Skeletal muscle satellite cell (primary cell): ENCODE measurements at regions not wholly inside any gene's neighbourhood (a gene's known extent, or its start where the extent isn't known, plus 50 kb on each side); places are given as distances from the start of the nearest gene placed in this dataset.

ENCODE experiments used
- H3K27me3 ChIP-seq: 2 replicates; pipeline ENCODE4 v1.7.0; 2013; ENCODE audit warnings: low read length; ENCODE audit not compliant: control insufficient read depth, insufficient read depth
- H3K36me3 ChIP-seq: 2 replicates; pipeline ENCODE4 v1.7.0; 2013; ENCODE audit warnings: mild to moderate bottlenecking, control low read depth, low read length; ENCODE audit not compliant: insufficient read depth
- H3K4me1 ChIP-seq: 2 replicates; pipeline ENCODE4 v1.7.0; 2013; ENCODE audit warnings: low read length; ENCODE audit not compliant: control insufficient read depth, insufficient read depth
- H3K4me2 ChIP-seq: 2 replicates; pipeline ENCODE4 v1.7.0; 2013; ENCODE audit warnings: mild to moderate bottlenecking, low read length
- H3K4me3 ChIP-seq: 2 replicates; pipeline ENCODE4 v1.7.0; 2013; ENCODE audit warnings: low read length
- H3K9ac ChIP-seq: 2 replicates; pipeline ENCODE4 v1.7.0; 2013; ENCODE audit warnings: mild to moderate bottlenecking, low read depth, low read length, moderate library complexity
- H3K9me3 ChIP-seq: replicated peaks from 2 replicates; pipeline ENCODE4 v1.7.0; 2013; ENCODE audit warnings: mild to moderate bottlenecking, control low read depth, low read length

GRCh38 chr13:86945584-86945983 is 725.6 kb upstream of the SLITRK5 start:
- Histone ChIP-seq H3K4me3 (no peak overlapping the region), H3K36me3 (no peaks in the 10 kb centered on the region), H3K9me3 (no peaks in the 10 kb centered on the region), H3K9ac (no peak overlapping the region), H3K27me3 (no peaks in the 10 kb centered on the region), H3K4me1 (no peaks in the 10 kb centered on the region), H3K4me2 (no peak overlapping the region)

- no peaks in the 10 kb centered on the region for H3K27me3 ChIP-seq
- no peaks in the 10 kb centered on the region for H3K4me1 ChIP-seq
- H3K9ac ChIP-seq = no peak overlapping the region
- no peaks in the 10 kb centered on the region for H3K36me3 ChIP-seq
- no peak overlapping the region for H3K4me2 ChIP-seq
- H3K9me3 ChIP-seq = no peaks in the 10 kb centered on the region
- H3K4me3 ChIP-seq = no peak overlapping the region
These were observed 724.4 kb upstream of the SLITRK5 start for GRCh38 chr13:86946734-86947133.

GRCh38 chr13:86954341-86954740 is 716.8 kb upstream of the SLITRK5 start:
- H3K9ac ChIP-seq = no peak overlapping the region
- H3K4me3 ChIP-seq = no peak overlapping the region
- no peaks in the 10 kb centered on the region for H3K9me3 ChIP-seq
- H3K4me1 ChIP-seq = no peaks in the 10 kb centered on the region
- H3K36me3 ChIP-seq = no peaks in the 10 kb centered on the region
- H3K27me3 ChIP-seq = no peaks in the 10 kb centered on the region
- no peak overlapping the region for H3K4me2 ChIP-seq

GRCh38 chr13:86960876-86961275 is 710.3 kb upstream of the SLITRK5 start:
- H3K4me3 ChIP-seq = no peak overlapping the region
- no peaks in the 10 kb centered on the region for H3K27me3 ChIP-seq
- no peaks in the 10 kb centered on the region for H3K9me3 ChIP-seq
- no peaks in the 10 kb centered on the region for H3K36me3 ChIP-seq
- no peak overlapping the region for H3K4me2 ChIP-seq
- no peak overlapping the region for H3K9ac ChIP-seq
- H3K4me1 ChIP-seq = no peaks in the 10 kb centered on the region

GRCh38 chr13:86974251-86974994 is 696.7 kb upstream of the SLITRK5 start:
- no peak overlapping the region for H3K4me3 ChIP-seq
- H3K36me3 ChIP-seq = no peaks in the 10 kb centered on the region
- no peak overlapping the region for H3K9ac ChIP-seq

GRCh38 chr13:86974995-86975328 is 696.2 kb upstream of the SLITRK5 start:
- Histone ChIP-seq H3K4me1 (no peaks in the 10 kb centered on the region), H3K4me2 (no peak overlapping the region), H3K9me3 (no peaks in the 10 kb centered on the region), H3K27me3 (no peaks in the 10 kb centered on the region), H3K36me3 (no peaks in the 10 kb centered on the region), H3K4me3 (no peak overlapping the region), H3K9ac (no peak overlapping the region)

More at GRCh38 chr13:86974251-86974994, 696.7 kb upstream of the SLITRK5 start:
- Histone ChIP-seq H3K9me3 (no peaks in the 10 kb centered on the region), H3K4me1 (no peaks in the 10 kb centered on the region), H3K4me2 (no peak overlapping the region), H3K27me3 (no peaks in the 10 kb centered on the region)

- Histone ChIP-seq H3K36me3 (no peaks in the 10 kb centered on the region), H3K27me3 (no peaks in the 10 kb centered on the region), H3K9ac (no peak overlapping the region), H3K9me3 (no peaks in the 10 kb centered on the region), H3K4me1 (no peaks in the 10 kb centered on the region), H3K4me3 (no peak overlapping the region), H3K4me2 (no peak overlapping the region)
These were observed 694.4 kb upstream of the SLITRK5 start for GRCh38 chr13:86976521-86977324.

GRCh38 chr13:86986448-86986847 is 684.7 kb upstream of the SLITRK5 start:
- H3K9me3 ChIP-seq = peaks cover 3% of the 10 kb centered on the region
- no peaks in the 10 kb centered on the region for H3K4me1 ChIP-seq
- H3K4me2 ChIP-seq = no peak overlapping the region
- no peaks in the 10 kb centered on the region for H3K27me3 ChIP-seq
- H3K9ac ChIP-seq = no peak overlapping the region
- no peaks in the 10 kb centered on the region for H3K36me3 ChIP-seq
- H3K4me3 ChIP-seq = no peak overlapping the region

- Histone ChIP-seq H3K4me3 (no peak overlapping the region), H3K4me1 (no peaks in the 10 kb centered on the region), H3K4me2 (no peak overlapping the region), H3K36me3 (no peaks in the 10 kb centered on the region), H3K9me3 (peaks cover 4% of the 10 kb centered on the region), H3K27me3 (no peaks in the 10 kb centered on the region), H3K9ac (no peak overlapping the region)
These were observed 678.9 kb upstream of the SLITRK5 start for GRCh38 chr13:86992251-86992650.

GRCh38 chr13:87003265-87003664 is 667.9 kb upstream of the SLITRK5 start:
- no peaks in the 10 kb centered on the region for H3K27me3 ChIP-seq
- no peaks in the 10 kb centered on the region for H3K36me3 ChIP-seq

GRCh38 chr13:87005511-87005910 is 665.7 kb upstream of the SLITRK5 start:
- H3K9me3 ChIP-seq = no peaks in the 10 kb centered on the region
- H3K4me2 ChIP-seq = no peak overlapping the region
- no peak overlapping the region for H3K4me3 ChIP-seq
- H3K9ac ChIP-seq = no peak overlapping the region
- no peaks in the 10 kb centered on the region for H3K4me1 ChIP-seq
- no peaks in the 10 kb centered on the region for H3K27me3 ChIP-seq
- no peaks in the 10 kb centered on the region for H3K36me3 ChIP-seq

More at GRCh38 chr13:87003265-87003664, 667.9 kb upstream of the SLITRK5 start:
- Histone ChIP-seq H3K9me3 (no peaks in the 10 kb centered on the region), H3K9ac (no peak overlapping the region), H3K4me2 (no peak overlapping the region), H3K4me3 (no peak overlapping the region), H3K4me1 (no peaks in the 10 kb centered on the region)

- Histone ChIP-seq H3K9me3 (no peaks in the 10 kb centered on the region), H3K36me3 (no peaks in the 10 kb centered on the region), H3K4me1 (no peaks in the 10 kb centered on the region), H3K4me2 (no peak overlapping the region), H3K27me3 (no peaks in the 10 kb centered on the region), H3K4me3 (no peak overlapping the region), H3K9ac (no peak overlapping the region)
These were observed 635.6 kb upstream of the SLITRK5 start for GRCh38 chr13:87035526-87035925.
